H9 (cell line): ENCODE measurements at regions not wholly inside any gene's neighbourhood (a gene's known extent, or its start where the extent isn't known, plus 50 kb on each side); places are given as distances from the start of the nearest gene placed in this dataset.

Experiments
- DNase-seq: peaks from one replicate; pipeline ENCODE4 v3.0.0-alpha.2; 2017
- H2AFZ ChIP-seq: one replicate; pipeline ENCODE4 v1.6.1; 2013; ENCODE audit warnings: mild to moderate bottlenecking, low read length, control low read depth, moderate library complexity
- H2AK5ac ChIP-seq: 2 replicates; pipeline ENCODE4 v1.6.1; 2013; ENCODE audit warnings: low read length, control low read depth, mixed read lengths; ENCODE audit not compliant: insufficient read length
- H2BK120ac ChIP-seq: one replicate; pipeline ENCODE4 v1.6.1; 2013; ENCODE audit warnings: low read depth, mild to moderate bottlenecking, low read length, control low read depth, inconsistent platforms; ENCODE audit not compliant: poor library complexity, severe bottlenecking
- H2BK12ac ChIP-seq: 2 replicates; pipeline ENCODE4 v1.6.1; 2013; ENCODE audit warnings: low read length, control low read depth, mixed read lengths, low read depth; ENCODE audit not compliant: insufficient read length
- H2BK15ac ChIP-seq: 2 replicates; pipeline ENCODE4 v1.6.1; 2013; ENCODE audit warnings: low read depth, low read length, control low read depth
- H2BK20ac ChIP-seq: one replicate; pipeline ENCODE4 v1.6.1; 2013; ENCODE audit warnings: low read depth, mild to moderate bottlenecking, low read length, control low read depth, inconsistent platforms; ENCODE audit not compliant: poor library complexity, severe bottlenecking
- H2BK5ac ChIP-seq: 2 replicates; pipeline ENCODE4 v1.6.1; 2013; ENCODE audit warnings: low read length, control low read depth, mixed read lengths; ENCODE audit not compliant: insufficient read length
- H3K14ac ChIP-seq: 2 replicates; pipeline ENCODE4 v1.6.1; 2013; ENCODE audit warnings: low read length, control low read depth; ENCODE audit not compliant: insufficient read depth
- H3K18ac ChIP-seq: 2 replicates; pipeline ENCODE4 v1.6.1; 2013; ENCODE audit warnings: low read depth, mild to moderate bottlenecking, mixed read lengths, low read length, control low read depth; ENCODE audit not compliant: insufficient read length
- H3K23ac ChIP-seq: 2 replicates; pipeline ENCODE4 v1.6.1; 2013; ENCODE audit warnings: low read length, control low read depth, mixed read lengths, low read depth; ENCODE audit not compliant: insufficient read length
- H3K23me2 ChIP-seq: 2 replicates; pipeline ENCODE4 v1.6.1; 2013; ENCODE audit warnings: low read depth, mild to moderate bottlenecking, mixed read lengths, low read length, control low read depth; ENCODE audit not compliant: insufficient read length, poor library complexity, severe bottlenecking
- H3K27ac ChIP-seq: 2 replicates; pipeline ENCODE4 v1.5.1; 2013; ENCODE audit warnings: low read length, control low read depth, mixed read lengths, low read depth; ENCODE audit not compliant: insufficient read length
- H3K27me3 ChIP-seq: 2 replicates; pipeline ENCODE4 v1.6.1; 2013; ENCODE audit warnings: low read length, control low read depth, inconsistent platforms; ENCODE audit not compliant: insufficient read depth
- H3K4ac ChIP-seq: 2 replicates; pipeline ENCODE4 v1.6.1; 2013; ENCODE audit warnings: low read depth, mild to moderate bottlenecking, control low read depth, inconsistent platforms, low read length, moderate library complexity
- H3K4me1 ChIP-seq: 2 replicates; pipeline ENCODE4 v1.6.1; 2013; ENCODE audit warnings: low read length, control low read depth, inconsistent platforms; ENCODE audit not compliant: insufficient read depth
- H3K4me2 ChIP-seq: 2 replicates; pipeline ENCODE4 v1.6.1; 2013; ENCODE audit warnings: low read length, control low read depth, mixed read lengths; ENCODE audit not compliant: insufficient read length, insufficient read depth
- H3K56ac ChIP-seq: 2 replicates; pipeline ENCODE4 v1.6.1; 2013; ENCODE audit warnings: low read depth, mild to moderate bottlenecking, mixed read lengths, low read length, control low read depth; ENCODE audit not compliant: insufficient read length
- H3K79me1 ChIP-seq: 2 replicates; pipeline ENCODE4 v1.6.1; 2013; ENCODE audit warnings: low read depth, mild to moderate bottlenecking, moderate library complexity, low read length, control low read depth, inconsistent platforms; ENCODE audit not compliant: insufficient read depth, poor library complexity, severe bottlenecking
- H3K79me2 ChIP-seq: 2 replicates; pipeline ENCODE4 v1.6.1; 2013; ENCODE audit warnings: low read length, control low read depth, inconsistent platforms; ENCODE audit not compliant: insufficient read depth
- H3K9ac ChIP-seq: 2 replicates; pipeline ENCODE4 v1.6.1; 2013; ENCODE audit warnings: low read length, control low read depth, mixed read lengths; ENCODE audit not compliant: insufficient read length; ENCODE audit errors: extremely low read depth
- H3K9me3 ChIP-seq: one replicate; pipeline ENCODE4 v1.6.1; 2013; ENCODE audit warnings: low read depth, low read length, inconsistent platforms; ENCODE audit not compliant: control insufficient read depth
- H3T11ph ChIP-seq: one replicate; pipeline ENCODE4 v1.6.1; 2013; ENCODE audit warnings: mild to moderate bottlenecking, low read length, control low read depth, inconsistent platforms
- H4K20me1 ChIP-seq: one replicate; pipeline ENCODE4 v1.6.1; 2013; ENCODE audit not compliant: control insufficient read depth, insufficient read length, insufficient read depth
- H4K5ac ChIP-seq: 2 replicates; pipeline ENCODE4 v1.6.1; 2013; ENCODE audit warnings: low read depth, mild to moderate bottlenecking, mixed read lengths, low read length, control low read depth; ENCODE audit not compliant: insufficient read length
- H4K8ac ChIP-seq: replicated peaks from 2 replicates; pipeline ENCODE4 v1.6.1; 2013; ENCODE audit warnings: low read length, control low read depth, mixed read lengths, low read depth; ENCODE audit not compliant: insufficient read length
- H4K91ac ChIP-seq: 2 replicates; pipeline ENCODE4 v1.6.1; 2013; ENCODE audit warnings: low read depth, mild to moderate bottlenecking, moderate library complexity, mixed read lengths, low read length, control low read depth; ENCODE audit not compliant: insufficient read length
- H3K27ac Mint-ChIP-seq, 3 experiments: 2 replicates in 2 of 3; 3 replicates in 1 of 3; pipeline ENCODE4 v1.8.0; 2020 to 2021; ENCODE audit warnings: mixed read lengths in 3 of 3, mild to moderate bottlenecking in 1 of 3, moderate library complexity in 1 of 3
- H3K27me3 Mint-ChIP-seq: 2 replicates; pipeline ENCODE4 v1.8.0; 2021; ENCODE audit warnings: low read depth, mild to moderate bottlenecking, moderate library complexity, mixed read lengths
- H3K36me3 Mint-ChIP-seq, 3 experiments: 2 replicates in 2 of 3; 3 replicates in 1 of 3; pipeline ENCODE4 v1.8.0; 2020 to 2021; ENCODE audit warnings: low read depth in 3 of 3, mixed read lengths in 3 of 3; ENCODE audit not compliant: insufficient read depth in 1 of 3
- H3K4me1 Mint-ChIP-seq, 2 experiments: 2 replicates each; pipeline ENCODE4 v1.8.0; 2020; ENCODE audit warnings: mixed read lengths in 2 of 2
- H3K4me3 Mint-ChIP-seq, 2 experiments: 2 replicates in 1 of 2; 3 replicates in 1 of 2; pipeline ENCODE4 v1.8.0; 2020 to 2021; ENCODE audit warnings: mild to moderate bottlenecking in 2 of 2, mixed read lengths in 2 of 2, moderate library complexity in 1 of 2
- H3K9me3 Mint-ChIP-seq, 2 experiments: 2 replicates in 1 of 2; 3 replicates in 1 of 2; pipeline ENCODE4 v1.8.0; 2020; ENCODE audit warnings: mild to moderate bottlenecking in 2 of 2, mixed read lengths in 2 of 2, moderate library complexity in 1 of 2
- CTCF ChIP-seq: fragments of 200-600 bp; sonication (generic); conservative IDR thresholded peaks from 3 replicates; pipeline ENCODE4 v1.8.0; 2021; ENCODE audit warnings: antibody characterized with exemption, mild to moderate bottlenecking
- WGBS: extraction: QIAGEN DNeasy Blood & Tissue Kit; methylation state at CpG from one replicate; pipeline ENCODE4 v1.1.7; 2013; ENCODE audit warnings: missing lambda C conversion rate, low lambda C conversion rate, mixed read lengths; ENCODE audit not compliant: insufficient read length; ENCODE audit errors: extremely low coverage; 5-methylcytosine and 5-hydroxymethylcytosine counted together

GRCh38 chr7:118324790-118325449 is 100.4 kb downstream of the ANKRD7 start:
- Histone ChIP-seq H2BK20ac (no peak overlapping the region), H3K27ac (no peak overlapping the region), H3K56ac (no peak overlapping the region), H3K9me3 (no peaks in the 10 kb centered on the region), H3K23me2 (no peaks in the 10 kb centered on the region), H4K8ac (no peak overlapping the region), H2BK120ac (no peak overlapping the region), H3K9ac (no peak overlapping the region), H2BK15ac (no peak overlapping the region), H3K79me2 (no peaks in the 10 kb centered on the region), H3K14ac (no peak overlapping the region), H2BK12ac (no peak overlapping the region), H2AFZ (no peak overlapping the region), H2AK5ac (no peak overlapping the region), H4K20me1 (no peaks in the 10 kb centered on the region), H3T11ph (no peak overlapping the region), H3K18ac (no peak overlapping the region), H3K27me3 (no peaks in the 10 kb centered on the region), H2BK5ac (no peak overlapping the region), H3K79me1 (no peaks in the 10 kb centered on the region), H4K5ac (no peak overlapping the region), H3K4ac (no peak overlapping the region), H3K23ac (no peak overlapping the region), H3K4me2 (no peak overlapping the region), H3K4me1 (no peaks in the 10 kb centered on the region; the same call in 1 of the 2 replicates), H4K91ac (no peak overlapping the region)
- Mint-ChIP-seq H3K36me3 (no peaks in the 10 kb centered on the region), H3K9me3 (no peaks in the 10 kb centered on the region), H3K27ac (no peak overlapping the region), H3K4me3 (no peak overlapping the region), H3K27me3 (no peaks in the 10 kb centered on the region), H3K4me1 (peaks cover 17 to 20% of the 10 kb centered on the region in 2 experiments)
- no CpG with 5 or more reads among the region's 4 CpGs for WGBS
- no peak for TF ChIP-seq CTCF
- peak; percentile 33 for DNase-seq
